Lower leg skin (tissue), 4 donors: ENCODE measurements at regions not wholly inside any gene's neighbourhood (a gene's known extent, or its start where the extent isn't known, plus 50 kb on each side); places are given as distances from the start of the nearest gene placed in this dataset.

Experiments used
- DNase-seq, 2 donors: peaks; one replicate each; pipeline ENCODE4 v3.0.0-alpha.2; 2019; ENCODE audit warnings: low spot score in 2 of 2
- H3K4me3 ChIP-seq: fragments of 200-600 bp; sonication (generic); 2 replicates; pipeline ENCODE4 v1.5.1; 2017; ENCODE audit warnings: mild to moderate bottlenecking, low read depth; ENCODE audit not compliant: poor library complexity, severe bottlenecking
- POLR2A ChIP-seq, 2 donors: fragments of 450-650 bp; IDR thresholded peaks; one replicate each; pipeline ENCODE4 v1.6.1; 2016 to 2017; ENCODE audit warnings: antibody characterized with exemption in 2 of 2, mild to moderate bottlenecking in 1 of 2, moderate library complexity in 1 of 2
- WGBS, 2 donors: methylation state at CpG; one replicate each; pipeline ENCODE4 v1.1.5; 2018; 5-methylcytosine and 5-hydroxymethylcytosine counted together
- intact Hi-C: fragments of 100-400 bp; cut with DNase I; formaldehyde crosslinking; loops from one replicate; pipeline ENCODE4 v1.15.0; 2023; ENCODE audit warnings: low total_unique reads
- TF ChIP-seq, protein P1 (sequence below), 3 donors: fragments of 450-650 bp; IDR thresholded peaks; one replicate each; pipeline ENCODE4 v1.5.1; 2016; ENCODE audit warnings: antibody characterized with exemption in 3 of 3, mild to moderate bottlenecking in 3 of 3, moderate library complexity in 2 of 3

DNA sequence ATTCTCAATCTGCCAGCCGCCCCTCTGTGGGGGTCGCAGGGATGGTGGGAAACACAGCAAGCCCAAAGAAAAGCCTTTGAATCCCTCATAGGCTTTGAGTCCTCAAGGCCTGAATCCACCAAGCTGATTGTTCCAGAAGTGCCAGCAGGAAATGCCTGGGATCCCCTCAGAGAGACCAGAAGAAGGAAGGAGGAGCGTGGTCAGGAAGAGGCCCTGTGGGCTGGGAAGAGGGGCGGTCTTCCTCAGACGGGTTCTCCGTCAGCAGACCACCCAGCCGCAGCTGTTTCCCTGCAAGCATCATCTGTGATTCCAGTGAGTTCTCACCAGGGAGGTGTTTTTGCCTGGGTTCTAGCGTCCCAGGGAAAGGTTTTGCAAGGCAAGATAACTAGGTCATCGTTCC lies 190.0 kb upstream of the KLF6 start:
- intact Hi-C loops = no loop called here
- H3K4me3 ChIP-seq = no peak overlapping the region
- no peak for DNase-seq
- 87 to 88% methylated on average over 9 of the region's 9 CpGs for WGBS, 2 donors
- TF ChIP-seq, protein P1, sequence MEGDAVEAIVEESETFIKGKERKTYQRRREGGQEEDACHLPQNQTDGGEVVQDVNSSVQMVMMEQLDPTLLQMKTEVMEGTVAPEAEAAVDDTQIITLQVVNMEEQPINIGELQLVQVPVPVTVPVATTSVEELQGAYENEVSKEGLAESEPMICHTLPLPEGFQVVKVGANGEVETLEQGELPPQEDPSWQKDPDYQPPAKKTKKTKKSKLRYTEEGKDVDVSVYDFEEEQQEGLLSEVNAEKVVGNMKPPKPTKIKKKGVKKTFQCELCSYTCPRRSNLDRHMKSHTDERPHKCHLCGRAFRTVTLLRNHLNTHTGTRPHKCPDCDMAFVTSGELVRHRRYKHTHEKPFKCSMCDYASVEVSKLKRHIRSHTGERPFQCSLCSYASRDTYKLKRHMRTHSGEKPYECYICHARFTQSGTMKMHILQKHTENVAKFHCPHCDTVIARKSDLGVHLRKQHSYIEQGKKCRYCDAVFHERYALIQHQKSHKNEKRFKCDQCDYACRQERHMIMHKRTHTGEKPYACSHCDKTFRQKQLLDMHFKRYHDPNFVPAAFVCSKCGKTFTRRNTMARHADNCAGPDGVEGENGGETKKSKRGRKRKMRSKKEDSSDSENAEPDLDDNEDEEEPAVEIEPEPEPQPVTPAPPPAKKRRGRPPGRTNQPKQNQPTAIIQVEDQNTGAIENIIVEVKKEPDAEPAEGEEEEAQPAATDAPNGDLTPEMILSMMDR (IDR thresholded peaks at IDR 0.05) = no peak
- TF ChIP-seq POLR2A (IDR thresholded peaks at IDR 0.05) = no peak

GRCh38 chr10:3972460-3973301 lies 187.7 kb upstream of the KLF6 start:
- DNase-seq = no peak
- WGBS, 2 donors = 44 to 51% methylated on average over 5 of the region's 5 CpGs
- intact Hi-C loops = no loop called here
- H3K4me3 ChIP-seq = no peak overlapping the region
- no peak for TF ChIP-seq POLR2A (IDR thresholded peaks at IDR 0.05)
- TF ChIP-seq, protein P1 (IDR thresholded peaks at IDR 0.05) = no peak

DNA sequence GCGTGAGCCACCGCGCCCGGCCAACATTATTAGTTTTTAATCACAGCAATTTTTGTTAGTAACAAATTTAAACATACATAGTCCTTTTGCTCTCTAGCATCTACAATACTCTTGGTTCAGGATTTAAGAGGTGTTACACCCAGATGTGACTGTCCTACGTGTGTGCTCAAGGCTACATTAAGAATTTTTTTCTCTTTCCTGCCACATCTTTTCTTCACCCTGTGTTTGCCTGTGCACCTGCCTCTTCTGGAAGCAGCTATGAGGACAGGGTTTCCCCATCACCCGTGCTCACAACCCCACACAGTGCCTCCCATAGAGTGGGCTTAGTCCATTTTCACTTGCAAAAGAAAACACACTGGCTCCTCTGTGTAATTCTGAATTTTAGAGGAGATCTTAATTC lies 186.7 kb upstream of the KLF6 start:
- no peak overlapping the region for H3K4me3 ChIP-seq
- TF ChIP-seq POLR2A (IDR thresholded peaks at IDR 0.05) = no peak
- TF ChIP-seq, protein P1 (IDR thresholded peaks at IDR 0.05) = no peak
- WGBS, 2 donors = 87% methylated on average over 6 of the region's 6 CpGs
- DNase-seq = no peak
- intact Hi-C loops = no loop called here

- DNase-seq = no peak
- TF ChIP-seq, protein P1 (IDR thresholded peaks at IDR 0.05) = no peak
- TF ChIP-seq POLR2A (IDR thresholded peaks at IDR 0.05) = no peak
- intact Hi-C loops = no loop called here
- 73 to 75% methylated on average over 8 of the region's 8 CpGs for WGBS, 2 donors
- H3K4me3 ChIP-seq = no peak overlapping the region
Observed at GRCh38 chr10:3969876-3970666, 185.1 kb upstream of the KLF6 start.

- intact Hi-C loops = no loop called here
- DNase-seq = no peak
- TF ChIP-seq POLR2A (IDR thresholded peaks at IDR 0.05) = no peak
- TF ChIP-seq, protein P1 (IDR thresholded peaks at IDR 0.05) = no peak
- H3K4me3 ChIP-seq = no peak overlapping the region
- 79 to 88% methylated on average over 6 of the region's 6 CpGs for WGBS, 2 donors
Observed at GRCh38 chr10:3968727-3969126, 183.7 kb upstream of the KLF6 start.
